ENCODE measurements at regions not wholly inside any gene's neighbourhood (a gene's known extent, or its start where the extent isn't known, plus 50 kb on each side); places are given as distances from the start of the nearest gene placed in this dataset.

DNA sequence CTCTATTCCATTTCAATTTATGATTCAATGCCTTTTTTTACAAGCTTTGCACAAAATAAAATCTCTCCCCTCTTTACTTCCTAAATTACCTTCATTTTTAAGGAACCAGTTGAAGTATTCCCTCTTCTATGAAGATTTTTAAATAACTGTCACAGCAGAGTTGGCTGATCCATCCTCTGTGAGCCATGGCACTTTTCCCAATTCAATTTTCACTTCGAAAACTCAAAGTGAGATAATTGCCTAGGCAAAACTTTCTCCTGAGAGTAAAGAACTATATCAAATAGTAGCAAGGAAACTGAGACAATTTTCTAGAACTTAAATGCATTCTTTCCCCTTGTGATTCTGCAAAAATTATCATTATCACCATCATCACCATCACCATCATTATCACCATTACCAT, 259.9 kb upstream of the ARHGAP20 start:
- no peaks in the 10 kb centered on the region for H3K9me3 ChIP-seq
- H3K4me3 ChIP-seq = no peak overlapping the region
- ATAC-seq (no peak), DNase-seq (no peak)
- intact Hi-C loops (cut with DNase I, micrococcal nuclease) = no loop called here
- H3K36me3 ChIP-seq (ENCODE audit: low read depth) = no peaks in the 10 kb centered on the region
- no peaks in the 10 kb centered on the region for H3K4me1 ChIP-seq (ENCODE audit: low read depth)
- TF ChIP-seq, protein P1, sequence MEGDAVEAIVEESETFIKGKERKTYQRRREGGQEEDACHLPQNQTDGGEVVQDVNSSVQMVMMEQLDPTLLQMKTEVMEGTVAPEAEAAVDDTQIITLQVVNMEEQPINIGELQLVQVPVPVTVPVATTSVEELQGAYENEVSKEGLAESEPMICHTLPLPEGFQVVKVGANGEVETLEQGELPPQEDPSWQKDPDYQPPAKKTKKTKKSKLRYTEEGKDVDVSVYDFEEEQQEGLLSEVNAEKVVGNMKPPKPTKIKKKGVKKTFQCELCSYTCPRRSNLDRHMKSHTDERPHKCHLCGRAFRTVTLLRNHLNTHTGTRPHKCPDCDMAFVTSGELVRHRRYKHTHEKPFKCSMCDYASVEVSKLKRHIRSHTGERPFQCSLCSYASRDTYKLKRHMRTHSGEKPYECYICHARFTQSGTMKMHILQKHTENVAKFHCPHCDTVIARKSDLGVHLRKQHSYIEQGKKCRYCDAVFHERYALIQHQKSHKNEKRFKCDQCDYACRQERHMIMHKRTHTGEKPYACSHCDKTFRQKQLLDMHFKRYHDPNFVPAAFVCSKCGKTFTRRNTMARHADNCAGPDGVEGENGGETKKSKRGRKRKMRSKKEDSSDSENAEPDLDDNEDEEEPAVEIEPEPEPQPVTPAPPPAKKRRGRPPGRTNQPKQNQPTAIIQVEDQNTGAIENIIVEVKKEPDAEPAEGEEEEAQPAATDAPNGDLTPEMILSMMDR (IDR thresholded peaks at IDR 0.05) = no peak

DNA sequence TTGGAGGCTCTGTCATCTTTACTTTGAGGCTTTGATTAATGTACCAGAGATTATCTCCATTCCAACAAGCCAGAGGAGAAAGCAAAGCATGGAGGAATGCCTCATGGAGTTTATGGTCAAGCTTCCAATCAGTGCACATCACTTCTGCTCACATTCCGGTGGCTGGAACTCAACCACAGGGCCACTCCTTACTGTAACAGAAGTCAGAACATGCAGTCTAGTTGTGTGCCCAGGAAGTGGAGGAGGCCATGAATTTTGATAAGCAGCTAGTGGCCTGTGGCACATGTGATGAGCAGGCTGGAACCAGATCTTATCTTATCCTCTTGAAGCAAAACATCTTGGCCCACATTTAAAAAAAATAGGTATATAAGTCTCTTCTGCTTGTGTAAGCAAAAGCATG, 258.9 kb upstream of the ARHGAP20 start:
- Histone ChIP-seq H3K9me3 (no peaks in the 10 kb centered on the region), H3K4me1 (ENCODE audit: low read depth) (no peaks in the 10 kb centered on the region), H3K4me3 (no peak overlapping the region), H3K36me3 (ENCODE audit: low read depth) (no peaks in the 10 kb centered on the region)
- no peak for ATAC-seq
- DNase-seq = no peak
- intact Hi-C loops (cut with DNase I, micrococcal nuclease) = no loop called here
- TF ChIP-seq, protein P1 (IDR thresholded peaks at IDR 0.05) = no peak

DNA sequence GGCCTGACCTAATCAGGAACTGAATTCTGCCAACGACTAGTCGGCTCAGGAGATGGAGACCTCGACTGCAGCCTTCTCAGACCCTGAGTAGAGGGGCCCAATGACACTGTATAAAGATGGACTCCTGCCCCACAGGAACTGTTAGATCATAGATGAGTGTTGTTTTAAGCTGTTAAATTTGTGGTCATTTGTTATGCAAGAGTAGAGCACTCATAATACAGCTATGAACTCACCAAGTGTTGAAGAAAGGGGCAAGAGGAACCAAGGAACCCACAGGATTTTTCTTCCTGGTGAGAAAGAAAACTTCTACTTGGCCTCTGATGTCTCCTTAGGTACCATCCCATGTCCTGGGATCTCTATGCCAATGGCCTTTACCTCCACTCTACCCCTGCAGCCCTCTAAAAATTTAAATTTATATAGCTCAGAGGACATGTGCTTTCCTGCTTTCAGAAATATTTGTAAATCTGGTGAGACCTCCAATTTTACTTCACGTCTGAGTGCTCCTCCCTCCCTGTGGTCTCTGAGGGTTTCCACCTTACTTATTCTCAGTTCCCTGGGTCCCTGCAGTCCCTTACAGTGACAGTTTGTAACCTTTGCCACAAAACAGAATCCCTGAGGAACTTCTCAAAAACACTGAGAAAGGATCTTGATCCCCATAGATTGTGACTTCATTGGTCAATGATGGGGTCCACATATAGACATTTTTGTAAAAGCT, 256.3 kb upstream of the ARHGAP20 start:
- Histone ChIP-seq H3K4me3 (no peak overlapping the region), H3K4me1 (ENCODE audit: low read depth) (no peaks in the 10 kb centered on the region), H3K9me3 (no peaks in the 10 kb centered on the region), H3K36me3 (ENCODE audit: low read depth) (no peaks in the 10 kb centered on the region)
- intact Hi-C loops (cut with DNase I, micrococcal nuclease) = no loop called here
- TF ChIP-seq, protein P1 (IDR thresholded peaks at IDR 0.05) = no peak
- no peak for ATAC-seq
- DNase-seq = no peak

DNA sequence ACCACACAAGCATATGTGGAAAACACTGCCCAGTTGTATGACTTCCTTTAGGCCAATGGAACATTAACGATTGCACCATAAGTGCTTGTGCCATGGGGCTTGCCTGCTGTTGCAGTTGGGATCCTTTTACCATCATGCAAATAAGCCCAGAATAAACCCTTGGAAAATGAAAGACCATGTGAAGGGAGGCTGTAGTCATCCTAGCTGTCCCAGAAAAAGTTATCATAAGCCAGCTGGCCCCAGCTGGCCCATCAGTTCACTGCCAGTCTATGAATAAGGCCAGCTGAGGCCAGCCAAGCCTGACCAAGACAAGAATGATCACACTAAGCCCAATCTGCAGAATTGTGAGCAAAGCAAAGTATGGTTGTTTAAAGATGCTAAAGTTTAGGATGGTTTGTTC, 253.9 kb upstream of the ARHGAP20 start:
- Histone ChIP-seq H3K4me1 (ENCODE audit: low read depth) (no peaks in the 10 kb centered on the region), H3K36me3 (ENCODE audit: low read depth) (no peaks in the 10 kb centered on the region), H3K9me3 (no peaks in the 10 kb centered on the region), H3K4me3 (no peak overlapping the region)
- TF ChIP-seq, protein P1 (IDR thresholded peaks at IDR 0.05) = no peak
- ATAC-seq (no peak), DNase-seq (no peak)
- intact Hi-C loops (cut with DNase I, micrococcal nuclease) = no loop called here

DNA sequence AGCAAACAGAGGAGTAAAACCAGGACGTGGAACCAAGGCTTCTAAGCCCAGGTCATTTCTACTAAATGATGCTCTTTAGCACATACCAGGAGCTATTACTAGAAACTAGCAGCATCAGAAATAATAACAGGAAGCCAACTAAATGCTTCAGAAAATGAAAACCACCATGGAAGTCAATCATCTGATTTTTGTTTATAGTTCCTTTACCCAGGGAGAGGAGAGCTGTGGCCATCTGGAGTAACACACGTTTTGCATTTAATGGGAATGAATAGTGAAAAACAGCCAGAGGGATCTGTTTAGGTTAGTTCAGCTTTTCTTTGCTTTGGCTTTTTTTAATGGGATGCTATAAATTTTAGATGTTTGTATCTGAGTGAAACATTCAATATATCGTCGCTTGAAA, 250.7 kb upstream of the ARHGAP20 start:
- Histone ChIP-seq H3K9me3 (no peaks in the 10 kb centered on the region), H3K36me3 (ENCODE audit: low read depth) (no peaks in the 10 kb centered on the region), H3K4me3 (no peak overlapping the region), H3K4me1 (ENCODE audit: low read depth) (no peaks in the 10 kb centered on the region)
- no peak for DNase-seq
- no peak for ATAC-seq
- TF ChIP-seq, protein P1 (IDR thresholded peaks at IDR 0.05) = no peak
- intact Hi-C loops (cut with DNase I, micrococcal nuclease) = no loop called here

DNA sequence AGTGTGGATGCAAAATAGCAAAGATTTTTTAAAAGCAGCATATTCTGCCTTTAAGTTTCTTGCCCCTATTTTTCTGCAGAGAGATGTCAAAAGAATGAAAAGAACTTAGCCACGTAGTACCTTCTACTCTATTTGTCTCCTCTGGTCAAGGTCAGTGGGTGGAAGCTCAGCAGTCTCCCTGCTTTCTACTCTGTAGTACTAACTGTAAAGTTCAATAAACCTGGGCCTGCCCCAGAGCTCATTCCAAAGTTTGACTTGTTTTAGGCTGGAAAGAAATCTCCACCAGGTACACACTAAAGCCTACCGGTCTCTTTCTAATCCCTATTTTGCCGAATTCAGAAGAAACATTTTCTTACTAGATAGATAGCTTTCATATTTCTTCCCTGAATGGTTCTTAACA, 247.9 kb upstream of the ARHGAP20 start:
- Histone ChIP-seq H3K4me3 (no peak overlapping the region), H3K36me3 (ENCODE audit: low read depth) (no peaks in the 10 kb centered on the region), H3K4me1 (ENCODE audit: low read depth) (no peaks in the 10 kb centered on the region), H3K9me3 (no peaks in the 10 kb centered on the region)
- ATAC-seq (no peak), DNase-seq (no peak)
- intact Hi-C loops (cut with DNase I, micrococcal nuclease) = no loop called here
- TF ChIP-seq, protein P1 (IDR thresholded peaks at IDR 0.05) = no peak
